Endodermal cell (in vitro differentiated cells): ENCODE measurements at regions not wholly inside any gene's neighbourhood (a gene's known extent, or its start where the extent isn't known, plus 50 kb on each side); places are given as distances from the start of the nearest gene placed in this dataset.
"Not testable (repeated sequence)": the region's sequence is repeated elsewhere in the genome, so short reads cannot be mapped to it uniquely, and the experiment has no call there.

Source experiments
- DNase-seq: peaks from one replicate; pipeline ENCODE4 v3.0.0-alpha.2; 2017
- H3K27ac ChIP-seq: 2 replicates; pipeline ENCODE4 v1.5.1; 2013; ENCODE audit warnings: mild to moderate bottlenecking, low read depth, low read length, moderate library complexity
- H3K27me3 ChIP-seq: 2 replicates; pipeline ENCODE4 v1.6.1; 2013; ENCODE audit warnings: mild to moderate bottlenecking, low read length, moderate library complexity; ENCODE audit not compliant: insufficient read depth, control insufficient read depth, poor library complexity, severe bottlenecking
- H3K36me3 ChIP-seq: 2 replicates; pipeline ENCODE4 v1.7.0; 2013; ENCODE audit warnings: mild to moderate bottlenecking, low read length, moderate library complexity; ENCODE audit not compliant: control insufficient read depth, insufficient read depth
- H3K4me1 ChIP-seq: one replicate; pipeline ENCODE4 v1.7.0; 2013; ENCODE audit warnings: low read length; ENCODE audit not compliant: control insufficient read depth, insufficient read depth
- H3K4me3 ChIP-seq: 2 replicates; pipeline ENCODE4 v1.5.1; 2013; ENCODE audit warnings: mild to moderate bottlenecking, low read length, moderate library complexity
- H3K9ac ChIP-seq: 2 replicates; pipeline ENCODE4 v1.6.1; 2013; ENCODE audit warnings: mild to moderate bottlenecking, low read length, moderate library complexity; ENCODE audit not compliant: poor library complexity, severe bottlenecking; ENCODE audit errors: extremely low read depth
- H3K9me3 ChIP-seq: 2 replicates; pipeline ENCODE4 v1.6.1; 2013; ENCODE audit warnings: mild to moderate bottlenecking, low read length, moderate library complexity; ENCODE audit not compliant: control insufficient read depth
- H3K27ac Mint-ChIP-seq: 2 replicates; pipeline ENCODE4 v1.8.0; 2020; ENCODE audit warnings: mixed read lengths
- H3K27me3 Mint-ChIP-seq: 2 replicates; pipeline ENCODE4 v1.8.0; 2021; ENCODE audit warnings: mild to moderate bottlenecking, mixed read lengths; ENCODE audit not compliant: insufficient read depth
- H3K36me3 Mint-ChIP-seq: 2 replicates; pipeline ENCODE4 v1.8.0; 2020; ENCODE audit warnings: low read depth, mixed read lengths
- H3K4me1 Mint-ChIP-seq: 2 replicates; pipeline ENCODE4 v1.8.0; 2020; ENCODE audit warnings: mixed read lengths
- H3K4me3 Mint-ChIP-seq: 2 replicates; pipeline ENCODE4 v1.8.0; 2020; ENCODE audit warnings: mild to moderate bottlenecking, moderate library complexity, mixed read lengths
- H3K9me3 Mint-ChIP-seq: 2 replicates; pipeline ENCODE4 v1.8.0; 2020; ENCODE audit warnings: mild to moderate bottlenecking, mixed read lengths
- CTCF ChIP-seq: fragments of 200-600 bp; sonication (generic); conservative IDR thresholded peaks from 2 replicates; pipeline ENCODE4 v1.5.0; 2021; ENCODE audit warnings: antibody characterized with exemption, mild to moderate bottlenecking
- WGBS, 2 experiments: methylation state at CpG; one replicate each; pipeline versions ENCODE4 v1.1.5 to v1.1.7; 2013; ENCODE audit warnings: missing lambda C conversion rate in 2 of 2, mixed read lengths in 1 of 2; ENCODE audit not compliant: insufficient coverage in 1 of 2, insufficient read length in 1 of 2; 5-methylcytosine and 5-hydroxymethylcytosine counted together

- H3K4me1 Mint-ChIP-seq = peaks cover 28% of the 10 kb centered on the region
- Histone ChIP-seq H3K9me3 (peaks cover 11% of the 10 kb centered on the region), H3K9ac (peak overlapping the region; percentile 95), H3K36me3 (peaks cover 11% of the 10 kb centered on the region), H3K27ac (peak overlapping the region; percentile 4), H3K4me3 (peak overlapping the region; percentile 93)
- DNase-seq = peak; percentile 85
- H3K4me1 ChIP-seq, H3K27me3 ChIP-seq, H3K27ac Mint-ChIP-seq, H3K4me3 Mint-ChIP-seq: not testable (repeated sequence)
- H3K9me3 Mint-ChIP-seq = peaks cover 13% of the 10 kb centered on the region
- peaks cover 10% of the 10 kb centered on the region for H3K36me3 Mint-ChIP-seq
- H3K27me3 Mint-ChIP-seq = peaks cover 10% of the 10 kb centered on the region
- WGBS, 2 experiments = 18 to 36% methylated on average over 3 to 11 of the region's 11 CpGs
Observed at GRCh38 chr4:3926969-3927755, 161.0 kb downstream of the ADRA2C start.

- not testable (repeated sequence) for H3K27me3 Mint-ChIP-seq, H3K27ac Mint-ChIP-seq, H3K4me1 ChIP-seq, H3K4me3 Mint-ChIP-seq, H3K27ac ChIP-seq, H3K36me3 Mint-ChIP-seq, H3K9me3 Mint-ChIP-seq, H3K27me3 ChIP-seq, H3K9me3 ChIP-seq
- peaks cover 28% of the 10 kb centered on the region for H3K4me1 Mint-ChIP-seq
- Histone ChIP-seq H3K9ac (peak overlapping the region; percentile 95), H3K36me3 (peaks cover 10% of the 10 kb centered on the region), H3K4me3 (peak overlapping the region; percentile 93)
- WGBS, 2 experiments = 63 to 64% methylated on average over 4 to 8 of the region's 8 CpGs
- peak; percentile 35 for DNase-seq
Observed at GRCh38 chr4:3929431-3929830, 163.2 kb downstream of the ADRA2C start.

DNA sequence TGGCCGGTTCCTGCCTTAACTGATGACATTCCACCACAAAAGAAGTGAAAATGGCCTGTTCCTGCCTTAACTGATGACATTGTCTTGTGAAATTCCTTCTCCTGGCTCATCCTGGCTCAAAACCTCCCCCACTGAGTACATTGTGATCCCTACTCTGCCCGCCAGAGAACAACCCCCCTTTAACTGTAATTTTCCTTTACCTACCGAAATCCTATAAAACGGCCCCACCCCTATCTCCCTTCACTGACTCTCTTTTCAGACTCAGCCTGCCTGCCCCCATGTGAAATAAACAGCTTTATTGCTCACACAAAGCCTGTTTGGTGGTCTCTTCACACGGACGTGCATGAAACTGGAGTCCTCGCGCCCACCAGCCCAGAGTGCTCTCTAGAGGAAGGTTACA lies 166.5 kb downstream of the ADRA2C start:
- H3K27me3 ChIP-seq, H3K9me3 Mint-ChIP-seq, H3K9me3 ChIP-seq, H3K4me1 Mint-ChIP-seq, H3K4me1 ChIP-seq, H3K27ac ChIP-seq, H3K27me3 Mint-ChIP-seq, H3K4me3 Mint-ChIP-seq, H3K27ac Mint-ChIP-seq, H3K4me3 ChIP-seq, H3K9ac ChIP-seq: not testable (repeated sequence)
- 35 to 66% methylated on average over 5 to 7 of the region's 8 CpGs for WGBS, 2 experiments
- peak; percentile 64 for DNase-seq
- H3K36me3 ChIP-seq = peaks cover 10% of the 10 kb centered on the region
- peaks cover 23% of the 10 kb centered on the region for H3K36me3 Mint-ChIP-seq

GRCh38 chr4:3935406-3935805 lies 169.2 kb downstream of the ADRA2C start:
- H3K4me1 Mint-ChIP-seq, H3K4me3 ChIP-seq, H3K27me3 ChIP-seq, H3K27ac ChIP-seq, H3K9me3 Mint-ChIP-seq, H3K4me3 Mint-ChIP-seq, H3K4me1 ChIP-seq, H3K9ac ChIP-seq, H3K27me3 Mint-ChIP-seq, H3K9me3 ChIP-seq: not testable (repeated sequence)
- peaks cover 10% of the 10 kb centered on the region for H3K36me3 ChIP-seq
- peak overlapping the region; percentile 68 for H3K27ac Mint-ChIP-seq
- WGBS, 2 experiments = 95 to 97% methylated on average over 8 to 10 of the region's 10 CpGs
- H3K36me3 Mint-ChIP-seq = peaks cover 23% of the 10 kb centered on the region
- peak; percentile 59 for DNase-seq

GRCh38 chr4:3936184-3936583 lies 170.0 kb downstream of the ADRA2C start:
- 94 to 95% methylated on average over 3 to 13 of the region's 13 CpGs for WGBS, 2 experiments
- Mint-ChIP-seq H3K36me3 (peaks cover 23% of the 10 kb centered on the region), H3K27me3 (peaks cover 1% of the 10 kb centered on the region), H3K4me1 (peaks cover 9% of the 10 kb centered on the region), H3K27ac (no peak overlapping the region), H3K9me3 (no peaks in the 10 kb centered on the region), H3K4me3 (no peak overlapping the region)
- Histone ChIP-seq H3K36me3 (peaks cover 7% of the 10 kb centered on the region), H3K4me3 (no peak overlapping the region), H3K27me3 (no peaks in the 10 kb centered on the region), H3K27ac (no peak overlapping the region), H3K4me1 (peaks cover 4% of the 10 kb centered on the region), H3K9me3 (no peaks in the 10 kb centered on the region), H3K9ac (no peak overlapping the region)
- TF ChIP-seq CTCF = no peak
- peak; percentile 64 for DNase-seq

GRCh38 chr4:3937849-3938562 lies 171.8 kb downstream of the ADRA2C start:
- DNase-seq = peak; percentile 37
- H3K4me3 Mint-ChIP-seq, H3K4me3 ChIP-seq, H3K27ac Mint-ChIP-seq, H3K9me3 Mint-ChIP-seq, H3K27me3 ChIP-seq, H3K27ac ChIP-seq, H3K4me1 ChIP-seq, H3K9me3 ChIP-seq, H3K9ac ChIP-seq, H3K36me3 ChIP-seq, H3K27me3 Mint-ChIP-seq: not testable (repeated sequence)
- 94% methylated on average over 8 to 17 of the region's 18 CpGs for WGBS, 2 experiments
- Mint-ChIP-seq H3K36me3 (peaks cover 28% of the 10 kb centered on the region), H3K4me1 (peaks cover 23% of the 10 kb centered on the region)
